Liver (tissue), 3 donors: ENCODE measurements at regions not wholly inside any gene's neighbourhood (a gene's known extent, or its start where the extent isn't known, plus 50 kb on each side); places are given as distances from the start of the nearest gene placed in this dataset.

Experiments used
- ATF3 ChIP-seq: IDR thresholded peaks from 2 replicates; pipeline ENCODE4 v1.6.1; 2016; ENCODE audit warnings: antibody characterized with exemption
- FOXA1 ChIP-seq: IDR thresholded peaks from 2 replicates; pipeline ENCODE4 v1.6.1; 2016; ENCODE audit warnings: antibody characterized with exemption
- RAD21 ChIP-seq, 2 donors: IDR thresholded peaks; 2 replicates each; pipeline ENCODE4 v1.6.1; 2016; ENCODE audit warnings: antibody characterized with exemption in 2 of 2, mild to moderate bottlenecking in 2 of 2
- RXRA ChIP-seq, 2 donors: IDR thresholded peaks; 2 replicates each; pipeline ENCODE4 v1.6.1; 2017 to 2018; ENCODE audit warnings: antibody characterized with exemption in 2 of 2, mild to moderate bottlenecking in 1 of 2
- SP1 ChIP-seq: IDR thresholded peaks from 2 replicates; pipeline ENCODE4 v1.6.1; 2018; ENCODE audit warnings: antibody characterized with exemption, mild to moderate bottlenecking
- YY1 ChIP-seq: IDR thresholded peaks from 2 replicates; pipeline ENCODE4 v1.6.1; 2016; ENCODE audit warnings: antibody characterized with exemption, mild to moderate bottlenecking
- TF ChIP-seq, protein P1 (sequence below): fragments of 150-350 bp; IDR thresholded peaks from 2 replicates; pipeline ENCODE4 v1.5.1; 2017; ENCODE audit warnings: improper control_type of control experiment, low read depth, low read length; ENCODE audit not compliant: missing input control
- TF ChIP-seq, protein P2 (sequence below): IDR thresholded peaks from 2 replicates; pipeline ENCODE4 v1.6.1; 2016; ENCODE audit warnings: antibody characterized with exemption, mild to moderate bottlenecking
- donor health status: healthy.
- donor health status: healthy.

- TF ChIP-seq, protein P1, sequence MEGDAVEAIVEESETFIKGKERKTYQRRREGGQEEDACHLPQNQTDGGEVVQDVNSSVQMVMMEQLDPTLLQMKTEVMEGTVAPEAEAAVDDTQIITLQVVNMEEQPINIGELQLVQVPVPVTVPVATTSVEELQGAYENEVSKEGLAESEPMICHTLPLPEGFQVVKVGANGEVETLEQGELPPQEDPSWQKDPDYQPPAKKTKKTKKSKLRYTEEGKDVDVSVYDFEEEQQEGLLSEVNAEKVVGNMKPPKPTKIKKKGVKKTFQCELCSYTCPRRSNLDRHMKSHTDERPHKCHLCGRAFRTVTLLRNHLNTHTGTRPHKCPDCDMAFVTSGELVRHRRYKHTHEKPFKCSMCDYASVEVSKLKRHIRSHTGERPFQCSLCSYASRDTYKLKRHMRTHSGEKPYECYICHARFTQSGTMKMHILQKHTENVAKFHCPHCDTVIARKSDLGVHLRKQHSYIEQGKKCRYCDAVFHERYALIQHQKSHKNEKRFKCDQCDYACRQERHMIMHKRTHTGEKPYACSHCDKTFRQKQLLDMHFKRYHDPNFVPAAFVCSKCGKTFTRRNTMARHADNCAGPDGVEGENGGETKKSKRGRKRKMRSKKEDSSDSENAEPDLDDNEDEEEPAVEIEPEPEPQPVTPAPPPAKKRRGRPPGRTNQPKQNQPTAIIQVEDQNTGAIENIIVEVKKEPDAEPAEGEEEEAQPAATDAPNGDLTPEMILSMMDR = no peak
- TF ChIP-seq FOXA1 = no peak
- no peak for TF ChIP-seq SP1
- no peak for TF ChIP-seq RAD21 (IDR thresholded peaks at IDR 0.05)
- TF ChIP-seq RXRA (IDR thresholded peaks at IDR 0.05) = no peak
- no peak for TF ChIP-seq ATF3
- TF ChIP-seq, protein P2, sequence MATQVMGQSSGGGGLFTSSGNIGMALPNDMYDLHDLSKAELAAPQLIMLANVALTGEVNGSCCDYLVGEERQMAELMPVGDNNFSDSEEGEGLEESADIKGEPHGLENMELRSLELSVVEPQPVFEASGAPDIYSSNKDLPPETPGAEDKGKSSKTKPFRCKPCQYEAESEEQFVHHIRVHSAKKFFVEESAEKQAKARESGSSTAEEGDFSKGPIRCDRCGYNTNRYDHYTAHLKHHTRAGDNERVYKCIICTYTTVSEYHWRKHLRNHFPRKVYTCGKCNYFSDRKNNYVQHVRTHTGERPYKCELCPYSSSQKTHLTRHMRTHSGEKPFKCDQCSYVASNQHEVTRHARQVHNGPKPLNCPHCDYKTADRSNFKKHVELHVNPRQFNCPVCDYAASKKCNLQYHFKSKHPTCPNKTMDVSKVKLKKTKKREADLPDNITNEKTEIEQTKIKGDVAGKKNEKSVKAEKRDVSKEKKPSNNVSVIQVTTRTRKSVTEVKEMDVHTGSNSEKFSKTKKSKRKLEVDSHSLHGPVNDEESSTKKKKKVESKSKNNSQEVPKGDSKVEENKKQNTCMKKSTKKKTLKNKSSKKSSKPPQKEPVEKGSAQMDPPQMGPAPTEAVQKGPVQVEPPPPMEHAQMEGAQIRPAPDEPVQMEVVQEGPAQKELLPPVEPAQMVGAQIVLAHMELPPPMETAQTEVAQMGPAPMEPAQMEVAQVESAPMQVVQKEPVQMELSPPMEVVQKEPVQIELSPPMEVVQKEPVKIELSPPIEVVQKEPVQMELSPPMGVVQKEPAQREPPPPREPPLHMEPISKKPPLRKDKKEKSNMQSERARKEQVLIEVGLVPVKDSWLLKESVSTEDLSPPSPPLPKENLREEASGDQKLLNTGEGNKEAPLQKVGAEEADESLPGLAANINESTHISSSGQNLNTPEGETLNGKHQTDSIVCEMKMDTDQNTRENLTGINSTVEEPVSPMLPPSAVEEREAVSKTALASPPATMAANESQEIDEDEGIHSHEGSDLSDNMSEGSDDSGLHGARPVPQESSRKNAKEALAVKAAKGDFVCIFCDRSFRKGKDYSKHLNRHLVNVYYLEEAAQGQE = no peak
- TF ChIP-seq YY1 = no peak
Observed at GRCh38 chr6:67839818-67840217, 795.3 kb upstream of the ADGRB3 start.
